HepG2 (cell line): ENCODE measurements at regions not wholly inside any gene's neighbourhood (a gene's known extent, or its start where the extent isn't known, plus 50 kb on each side); places are given as distances from the start of the nearest gene placed in this dataset.

ENCODE experiments used
- CBX2 ChIP-seq, 2 experiments: fragments of 200-600 bp in 1 of 2; sonication (generic); formaldehyde crosslinking in 1 of 2; IDR thresholded peaks; 2 replicates each; pipeline versions ENCODE4 v1.7.0 to v1.8.1; 2018 to 2022; ENCODE audit warnings: low read depth in 2 of 2, low read length in 1 of 2, mild to moderate bottlenecking in 1 of 2, missing genetic modification reagents in 1 of 2
- GPN1 ChIP-seq: sonication (generic); formaldehyde crosslinking; IDR thresholded peaks from 2 replicates; pipeline ENCODE4 v1.5.1; 2020; ENCODE audit warnings: missing genetic modification reagents, borderline replicate concordance
- HBP1 ChIP-seq: IDR thresholded peaks from 2 replicates; pipeline ENCODE4 v1.6.1; 2016; ENCODE audit warnings: low read depth, control low read depth
- HNF4G ChIP-seq, 2 experiments: sonication (generic) in 1 of 2; formaldehyde crosslinking in 1 of 2; IDR thresholded peaks; 2 replicates each; pipeline versions ENCODE4 v1.4.0 to v1.6.1; 2011 to 2020; ENCODE audit warnings: borderline replicate concordance in 2 of 2, low read depth in 2 of 2, mild to moderate bottlenecking in 2 of 2, low read length in 1 of 2, missing genetic modification reagents in 1 of 2, moderate library complexity in 1 of 2
- IRX3 ChIP-seq: sonication (generic); formaldehyde crosslinking; IDR thresholded peaks from 2 replicates; pipeline ENCODE4 v1.8.1; 2023; ENCODE audit warnings: mild to moderate bottlenecking, low read depth, missing genetic modification reagents, borderline replicate concordance
- MAX ChIP-seq: IDR thresholded peaks from 2 replicates; pipeline ENCODE4 v1.6.1; 2012; ENCODE audit warnings: inconsistent platforms
- ONECUT2 ChIP-seq: sonication (generic); formaldehyde crosslinking; IDR thresholded peaks from 2 replicates; pipeline ENCODE4 v1.4.0; 2020; ENCODE audit warnings: missing genetic modification reagents
- PATZ1 ChIP-seq: sonication (generic); formaldehyde crosslinking; IDR thresholded peaks from 2 replicates; pipeline ENCODE4 v1.4.0; 2020; ENCODE audit warnings: missing genetic modification reagents
- RFX3 ChIP-seq: IDR thresholded peaks from 2 replicates; pipeline ENCODE4 v1.6.1; 2016; ENCODE audit warnings: missing biosample characterization, missing genetic modification reagents
- ZNF138 ChIP-seq: sonication (generic); formaldehyde crosslinking; IDR thresholded peaks from 2 replicates; pipeline ENCODE4 v1.5.0; 2020; ENCODE audit warnings: mild to moderate bottlenecking, low read depth, missing genetic modification reagents
- ZNF263 ChIP-seq: sonication (generic); formaldehyde crosslinking; IDR thresholded peaks from 2 replicates; pipeline ENCODE4 v1.4.0; 2020; ENCODE audit warnings: missing genetic modification reagents
- ZNF577 ChIP-seq: sonication (generic); formaldehyde crosslinking; IDR thresholded peaks from 2 replicates; pipeline ENCODE4 v1.4.0; 2020; ENCODE audit warnings: mild to moderate bottlenecking, low read depth, missing genetic modification reagents, borderline replicate concordance
- ZNF7 ChIP-seq: IDR thresholded peaks from 2 replicates; pipeline ENCODE4 v1.6.1; 2016; ENCODE audit warnings: missing biosample characterization, missing genetic modification reagents
- TF ChIP-seq, protein P1 (sequence below): sonication (generic); formaldehyde crosslinking; IDR thresholded peaks from 2 replicates; pipeline ENCODE4 v1.5.1; 2020; ENCODE audit warnings: mild to moderate bottlenecking, moderate library complexity, missing genetic modification reagents
- TF ChIP-seq, protein P2 (sequence below): sonication (generic); formaldehyde crosslinking; IDR thresholded peaks from 2 replicates; pipeline ENCODE4 v1.4.0; 2020; ENCODE audit warnings: missing genetic modification reagents, borderline replicate concordance
- TF ChIP-seq, protein P3 (sequence below): IDR thresholded peaks from 2 replicates; pipeline ENCODE4 v1.6.1; 2016; ENCODE audit warnings: missing genetic modification reagents, missing compliant biosample characterization

DNA sequence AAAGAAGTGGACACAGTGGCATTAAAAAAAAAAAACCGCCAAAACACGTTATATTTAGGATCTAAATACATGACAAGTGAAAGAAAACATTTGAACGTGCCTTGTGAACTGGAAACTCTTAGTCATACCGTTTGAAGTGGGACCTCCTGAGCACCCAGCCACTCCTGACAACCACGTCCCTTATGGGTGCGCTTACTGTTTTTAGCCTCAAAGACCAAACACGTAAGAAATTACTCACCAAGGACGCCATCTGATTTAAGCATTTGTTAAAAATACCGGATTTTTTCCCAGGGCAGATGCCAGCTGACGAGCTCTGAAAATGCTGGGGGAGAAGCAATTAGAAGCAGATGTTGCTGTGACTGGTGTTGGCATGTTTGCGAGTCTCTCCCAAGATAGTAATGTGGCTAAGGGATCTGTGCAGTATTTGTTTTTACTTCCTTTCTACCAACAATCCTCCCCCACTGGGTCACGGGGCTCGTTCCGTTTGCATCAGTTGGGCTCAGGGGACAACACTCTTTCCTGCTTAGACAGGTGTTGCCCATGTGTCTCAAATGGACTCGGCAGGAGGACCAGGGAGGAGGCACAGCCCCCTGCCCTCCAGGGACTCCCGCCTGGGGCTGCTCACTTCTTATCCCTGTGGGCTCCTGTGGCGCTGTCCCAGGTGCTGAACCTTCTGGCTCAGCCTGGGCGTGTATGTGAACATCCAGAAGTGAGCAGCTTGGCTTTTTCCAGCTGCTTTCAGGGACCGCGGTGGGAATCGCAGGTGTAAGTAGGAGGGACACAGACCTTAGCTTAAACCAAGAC, 101.0 kb downstream of the BEGAIN start (continued):
- TF ChIP-seq, protein P1, sequence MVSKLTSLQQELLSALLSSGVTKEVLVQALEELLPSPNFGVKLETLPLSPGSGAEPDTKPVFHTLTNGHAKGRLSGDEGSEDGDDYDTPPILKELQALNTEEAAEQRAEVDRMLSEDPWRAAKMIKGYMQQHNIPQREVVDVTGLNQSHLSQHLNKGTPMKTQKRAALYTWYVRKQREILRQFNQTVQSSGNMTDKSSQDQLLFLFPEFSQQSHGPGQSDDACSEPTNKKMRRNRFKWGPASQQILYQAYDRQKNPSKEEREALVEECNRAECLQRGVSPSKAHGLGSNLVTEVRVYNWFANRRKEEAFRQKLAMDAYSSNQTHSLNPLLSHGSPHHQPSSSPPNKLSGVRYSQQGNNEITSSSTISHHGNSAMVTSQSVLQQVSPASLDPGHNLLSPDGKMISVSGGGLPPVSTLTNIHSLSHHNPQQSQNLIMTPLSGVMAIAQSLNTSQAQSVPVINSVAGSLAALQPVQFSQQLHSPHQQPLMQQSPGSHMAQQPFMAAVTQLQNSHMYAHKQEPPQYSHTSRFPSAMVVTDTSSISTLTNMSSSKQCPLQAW: no peak
- no peak for TF ChIP-seq HNF4G (IDR thresholded peaks at IDR 0.05; ENCODE audit: borderline replicate concordance, low read depth, low read length)
- no peak for TF ChIP-seq HNF4G (CRISPR knock-in tag; IDR thresholded peaks at IDR 0.05; ENCODE audit: borderline replicate concordance, low read depth)
- TF ChIP-seq, protein P2, sequence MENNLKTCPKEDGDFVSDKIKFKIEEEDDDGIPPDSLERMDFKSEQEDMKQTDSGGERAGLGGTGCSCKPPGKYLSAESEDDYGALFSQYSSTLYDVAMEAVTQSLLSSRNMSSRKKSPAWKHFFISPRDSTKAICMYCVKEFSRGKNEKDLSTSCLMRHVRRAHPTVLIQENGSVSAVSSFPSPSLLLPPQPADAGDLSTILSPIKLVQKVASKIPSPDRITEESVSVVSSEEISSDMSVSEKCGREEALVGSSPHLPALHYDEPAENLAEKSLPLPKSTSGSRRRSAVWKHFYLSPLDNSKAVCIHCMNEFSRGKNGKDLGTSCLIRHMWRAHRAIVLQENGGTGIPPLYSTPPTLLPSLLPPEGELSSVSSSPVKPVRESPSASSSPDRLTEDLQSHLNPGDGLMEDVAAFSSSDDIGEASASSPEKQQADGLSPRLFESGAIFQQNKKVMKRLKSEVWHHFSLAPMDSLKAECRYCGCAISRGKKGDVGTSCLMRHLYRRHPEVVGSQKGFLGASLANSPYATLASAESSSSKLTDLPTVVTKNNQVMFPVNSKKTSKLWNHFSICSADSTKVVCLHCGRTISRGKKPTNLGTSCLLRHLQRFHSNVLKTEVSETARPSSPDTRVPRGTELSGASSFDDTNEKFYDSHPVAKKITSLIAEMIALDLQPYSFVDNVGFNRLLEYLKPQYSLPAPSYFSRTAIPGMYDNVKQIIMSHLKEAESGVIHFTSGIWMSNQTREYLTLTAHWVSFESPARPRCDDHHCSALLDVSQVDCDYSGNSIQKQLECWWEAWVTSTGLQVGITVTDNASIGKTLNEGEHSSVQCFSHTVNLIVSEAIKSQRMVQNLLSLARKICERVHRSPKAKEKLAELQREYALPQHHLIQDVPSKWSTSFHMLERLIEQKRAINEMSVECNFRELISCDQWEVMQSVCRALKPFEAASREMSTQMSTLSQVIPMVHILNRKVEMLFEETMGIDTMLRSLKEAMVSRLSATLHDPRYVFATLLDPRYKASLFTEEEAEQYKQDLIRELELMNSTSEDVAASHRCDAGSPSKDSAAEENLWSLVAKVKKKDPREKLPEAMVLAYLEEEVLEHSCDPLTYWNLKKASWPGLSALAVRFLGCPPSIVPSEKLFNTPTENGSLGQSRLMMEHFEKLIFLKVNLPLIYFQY (CRISPR knock-in tag): peak; percentile 66; the same call in 1 of the 2 replicates
- 0 out of 2 replicates have a peak, but pooled peaks have one; percentile 62 for TF ChIP-seq GPN1 (CRISPR knock-in tag)
- 0 out of 2 replicates have a peak, but pooled peaks have one; percentile 70 for TF ChIP-seq HBP1
- no peak for TF ChIP-seq CBX2 (IDR thresholded peaks at IDR 0.05; ENCODE audit: low read depth, low read length)
- no peak for TF ChIP-seq CBX2 (CRISPR knock-in tag; IDR thresholded peaks at IDR 0.05; ENCODE audit: low read depth)
- no peak for TF ChIP-seq MAX
- TF ChIP-seq, protein P3, sequence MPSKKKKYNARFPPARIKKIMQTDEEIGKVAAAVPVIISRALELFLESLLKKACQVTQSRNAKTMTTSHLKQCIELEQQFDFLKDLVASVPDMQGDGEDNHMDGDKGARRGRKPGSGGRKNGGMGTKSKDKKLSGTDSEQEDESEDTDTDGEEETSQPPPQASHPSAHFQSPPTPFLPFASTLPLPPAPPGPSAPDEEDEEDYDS (CRISPR knock-in tag): 0 out of 2 replicates have a peak, but pooled peaks have one; percentile 16
- peak; percentile 51; the same call in 1 of the 2 replicates for TF ChIP-seq ZNF263 (CRISPR knock-in tag)
- no peak for TF ChIP-seq ZNF577
- TF ChIP-seq IRX3: 0 out of 2 replicates have a peak, but pooled peaks have one; percentile 48
- TF ChIP-seq ZNF7 (CRISPR knock-in tag): peak; percentile 36; the same call in 1 of the 2 replicates
- TF ChIP-seq PATZ1: peak; percentile 48
- 0 out of 2 replicates have a peak, but pooled peaks have one; percentile 13 for TF ChIP-seq RFX3 (CRISPR knock-in tag)
- no peak for TF ChIP-seq ZNF138 (CRISPR knock-in tag)
- TF ChIP-seq ONECUT2: 0 out of 2 replicates have a peak, but pooled peaks have one; percentile 34
